OCI-LY3 (cell line): ENCODE measurements at regions not wholly inside any gene's neighbourhood (a gene's known extent, or its start where the extent isn't known, plus 50 kb on each side); places are given as distances from the start of the nearest gene placed in this dataset.

Source experiments
- H2AFZ ChIP-seq: fragments of 200-600, 300-600 bp; shearing (Covaris generic); 2 replicates; pipeline ENCODE4 v1.6.0; 2014; ENCODE audit warnings: antibody characterized with exemption, low read depth, low read length
- H3K27ac ChIP-seq: fragments of 200-600, 300-600 bp; sonication (generic); 2 replicates; pipeline ENCODE4 v1.5.1; 2014; ENCODE audit warnings: mild to moderate bottlenecking, low read length, moderate library complexity, mixed read lengths
- H3K27me3 ChIP-seq: fragments of 200-600, 300-600 bp; sonication (generic); 2 replicates; pipeline ENCODE4 v1.6.1; 2014; ENCODE audit warnings: low read depth, low read length, mixed read lengths
- H3K36me3 ChIP-seq: fragments of 200-600, 300-600 bp; sonication (generic); replicated peaks from 2 replicates; pipeline ENCODE3; 2014; ENCODE audit warnings: low read depth, low read length, mixed read lengths
- H3K4me1 ChIP-seq: fragments of 300-600, 200-600 bp; sonication (generic); 2 replicates; pipeline ENCODE4 v1.6.1; 2014; ENCODE audit warnings: low read length, mixed read lengths
- H3K4me2 ChIP-seq: fragments of 200-600, 300-600 bp; sonication (generic); 2 replicates; pipeline ENCODE4 v1.6.1; 2014; ENCODE audit warnings: low read length, mixed read lengths
- H3K4me3 ChIP-seq: fragments of 300-600, 200-600 bp; sonication (generic); 2 replicates; pipeline ENCODE4 v1.5.1; 2014; ENCODE audit warnings: antibody characterized with exemption, mild to moderate bottlenecking, low read length, moderate library complexity
- H3K79me2 ChIP-seq: fragments of 300-600, 200-600 bp; shearing (Covaris generic); 2 replicates; pipeline ENCODE4 v1.6.1; 2014; ENCODE audit warnings: mild to moderate bottlenecking, low read length, mixed read lengths
- H3K9ac ChIP-seq: fragments of 300-600, 200-600 bp; shearing (Covaris generic); 2 replicates; pipeline ENCODE4 v1.6.0; 2014; ENCODE audit warnings: mild to moderate bottlenecking, low read length, moderate library complexity
- H3K9me3 ChIP-seq: fragments of 200-600, 300-600 bp; shearing (Covaris generic); 2 replicates; pipeline ENCODE4 v1.6.1; 2014; ENCODE audit warnings: low read length, mixed read lengths; ENCODE audit not compliant: insufficient read depth
- H4K20me1 ChIP-seq: fragments of 200-600, 300-600 bp; sonication (generic); 2 replicates; pipeline ENCODE4 v1.6.1; 2016; ENCODE audit warnings: low read length, mixed read lengths; ENCODE audit not compliant: insufficient read depth
- EZH2phosphoT487 ChIP-seq: fragments of 200-600 bp; shearing (Covaris generic); IDR thresholded peaks from 2 replicates; pipeline ENCODE4 v1.6.1; 2018; ENCODE audit warnings: antibody characterized with exemption, mixed run types, low read depth
- TF ChIP-seq, protein P1 (sequence below): fragments of 200-600, 300-600 bp; sonication (generic); IDR thresholded peaks from 2 replicates; pipeline ENCODE4 v1.5.1; 2014; ENCODE audit warnings: antibody characterized with exemption, low read length, low read depth

DNA sequence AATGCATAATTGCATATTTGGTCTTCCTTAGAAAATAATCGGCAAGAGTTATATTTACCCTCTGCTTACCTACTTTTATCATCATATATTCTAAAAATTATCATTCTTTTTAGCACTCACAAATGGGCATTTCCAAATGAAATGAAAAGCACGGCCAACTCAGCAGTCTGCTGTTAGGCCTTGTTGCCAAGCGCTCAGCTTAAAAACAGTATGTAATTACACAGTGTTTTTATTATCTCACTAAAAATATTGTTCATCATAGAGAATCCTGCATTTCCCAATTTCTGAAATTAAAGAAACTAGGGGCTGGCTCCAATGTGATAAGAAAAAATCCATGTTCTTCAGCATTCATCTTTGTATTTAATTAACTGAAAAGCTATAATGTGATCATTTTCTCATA is 391.7 kb upstream of the ADARB2 start:
- no peaks in the 10 kb centered on the region for H3K4me1 ChIP-seq

DNA sequence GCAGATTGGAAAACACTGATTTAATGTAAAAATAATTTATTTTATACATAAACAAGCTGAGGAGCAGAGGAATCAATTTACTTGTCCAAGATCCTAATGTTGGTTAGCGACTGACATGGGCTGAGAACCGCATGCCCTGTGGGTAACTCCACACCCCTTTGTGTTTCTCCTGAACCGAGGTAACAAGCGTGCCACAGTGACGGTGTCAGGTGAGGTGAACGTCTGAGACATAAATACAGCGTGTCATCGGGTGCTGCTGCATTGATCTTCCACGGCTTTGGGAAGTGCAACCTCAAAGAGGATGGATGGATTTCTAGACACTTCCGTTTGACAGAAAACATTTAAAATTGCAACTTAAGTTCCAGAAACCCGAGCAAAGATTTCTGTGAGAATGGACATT is 386.8 kb upstream of the ADARB2 start:
- H3K4me2 ChIP-seq: no peak overlapping the region
- H3K79me2 ChIP-seq: no peaks in the 10 kb centered on the region
- no peaks in the 10 kb centered on the region for H4K20me1 ChIP-seq
- TF ChIP-seq, protein P1, sequence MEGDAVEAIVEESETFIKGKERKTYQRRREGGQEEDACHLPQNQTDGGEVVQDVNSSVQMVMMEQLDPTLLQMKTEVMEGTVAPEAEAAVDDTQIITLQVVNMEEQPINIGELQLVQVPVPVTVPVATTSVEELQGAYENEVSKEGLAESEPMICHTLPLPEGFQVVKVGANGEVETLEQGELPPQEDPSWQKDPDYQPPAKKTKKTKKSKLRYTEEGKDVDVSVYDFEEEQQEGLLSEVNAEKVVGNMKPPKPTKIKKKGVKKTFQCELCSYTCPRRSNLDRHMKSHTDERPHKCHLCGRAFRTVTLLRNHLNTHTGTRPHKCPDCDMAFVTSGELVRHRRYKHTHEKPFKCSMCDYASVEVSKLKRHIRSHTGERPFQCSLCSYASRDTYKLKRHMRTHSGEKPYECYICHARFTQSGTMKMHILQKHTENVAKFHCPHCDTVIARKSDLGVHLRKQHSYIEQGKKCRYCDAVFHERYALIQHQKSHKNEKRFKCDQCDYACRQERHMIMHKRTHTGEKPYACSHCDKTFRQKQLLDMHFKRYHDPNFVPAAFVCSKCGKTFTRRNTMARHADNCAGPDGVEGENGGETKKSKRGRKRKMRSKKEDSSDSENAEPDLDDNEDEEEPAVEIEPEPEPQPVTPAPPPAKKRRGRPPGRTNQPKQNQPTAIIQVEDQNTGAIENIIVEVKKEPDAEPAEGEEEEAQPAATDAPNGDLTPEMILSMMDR: no peak
- no peak for TF ChIP-seq EZH2phosphoT487
- no peaks in the 10 kb centered on the region for H3K36me3 ChIP-seq
- H3K4me3 ChIP-seq: no peak overlapping the region
- H3K9ac ChIP-seq: no peak overlapping the region
- no peaks in the 10 kb centered on the region for H3K4me1 ChIP-seq
- no peaks in the 10 kb centered on the region for H3K27me3 ChIP-seq
- no peaks in the 10 kb centered on the region for H3K9me3 ChIP-seq
- H3K27ac ChIP-seq: no peak overlapping the region
- no peak overlapping the region for H2AFZ ChIP-seq

More for the DNA sequence above, 391.7 kb upstream of the ADARB2 start:
- no peak overlapping the region for H3K27ac ChIP-seq
- H3K27me3 ChIP-seq: no peaks in the 10 kb centered on the region
- H3K9ac ChIP-seq: no peak overlapping the region
- H2AFZ ChIP-seq: no peak overlapping the region
- H3K9me3 ChIP-seq: no peaks in the 10 kb centered on the region
- no peak overlapping the region for H3K4me3 ChIP-seq
- H3K36me3 ChIP-seq: no peaks in the 10 kb centered on the region
- no peak for TF ChIP-seq EZH2phosphoT487
- TF ChIP-seq, protein P1: no peak
- no peaks in the 10 kb centered on the region for H4K20me1 ChIP-seq
- no peaks in the 10 kb centered on the region for H3K79me2 ChIP-seq
- no peak overlapping the region for H3K4me2 ChIP-seq

DNA sequence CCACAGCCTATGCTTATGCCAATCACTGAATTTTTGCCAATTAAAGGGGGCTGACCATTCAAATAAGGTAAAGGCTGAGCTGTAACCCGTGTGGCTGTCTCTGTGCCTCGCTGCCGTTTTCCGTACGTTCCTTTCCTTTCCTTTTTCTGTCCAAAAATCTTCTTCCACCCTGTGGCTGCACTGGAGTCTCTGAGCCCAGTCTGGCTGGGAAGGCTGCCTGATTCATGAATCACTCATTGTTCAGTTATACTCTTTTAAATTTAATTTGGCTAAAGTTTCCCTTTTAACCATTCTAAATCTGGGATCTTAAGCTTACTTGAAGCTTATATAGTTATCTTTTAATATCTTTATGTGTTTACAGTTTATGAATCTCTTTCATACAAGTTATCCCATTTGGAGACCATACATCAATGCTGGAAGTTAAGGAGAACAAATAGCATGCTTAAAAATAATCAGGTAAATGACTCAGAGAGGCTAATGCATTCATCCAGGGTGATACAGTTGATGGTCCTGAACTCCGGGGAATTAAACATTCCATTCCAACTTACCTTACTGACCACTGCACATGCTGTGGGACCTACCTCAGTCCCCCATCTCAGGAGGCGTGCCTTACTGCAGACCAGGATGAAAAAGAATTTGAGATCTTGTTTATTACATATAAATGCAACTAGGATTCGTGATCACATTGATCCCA is 385.3 kb upstream of the ADARB2 start:
- H3K4me3 ChIP-seq: no peak overlapping the region
- TF ChIP-seq, protein P1: no peak
- TF ChIP-seq EZH2phosphoT487: no peak
- no peaks in the 10 kb centered on the region for H4K20me1 ChIP-seq
- no peaks in the 10 kb centered on the region for H3K79me2 ChIP-seq
- no peak overlapping the region for H3K9ac ChIP-seq
- H3K4me1 ChIP-seq: no peaks in the 10 kb centered on the region
- no peaks in the 10 kb centered on the region for H3K36me3 ChIP-seq
- no peak overlapping the region for H3K4me2 ChIP-seq
- no peak overlapping the region for H3K27ac ChIP-seq
- no peaks in the 10 kb centered on the region for H3K27me3 ChIP-seq
- no peaks in the 10 kb centered on the region for H3K9me3 ChIP-seq
- H2AFZ ChIP-seq: no peak overlapping the region

DNA sequence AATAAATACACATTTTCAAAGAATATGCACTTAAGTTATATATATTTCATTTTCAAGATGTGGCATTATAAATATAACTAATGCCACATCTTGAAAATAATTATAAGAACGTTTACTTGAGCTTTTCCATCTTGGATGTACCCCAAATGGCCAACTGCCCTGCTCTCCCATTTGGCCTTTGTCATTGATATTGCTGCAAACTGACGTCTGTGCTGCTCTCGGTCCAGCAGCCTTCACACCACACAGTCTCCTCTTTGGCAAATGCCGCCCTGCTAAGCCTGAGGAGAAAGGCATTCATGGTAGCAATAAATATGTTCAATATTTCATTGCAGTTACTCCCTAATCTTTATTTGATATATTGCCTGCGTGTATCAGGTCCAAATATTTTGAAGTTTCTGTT is 384.6 kb upstream of the ADARB2 start:
- Histone ChIP-seq H4K20me1 (no peaks in the 10 kb centered on the region), H3K9me3 (no peaks in the 10 kb centered on the region), H3K27me3 (no peaks in the 10 kb centered on the region), H3K36me3 (no peaks in the 10 kb centered on the region), H3K9ac (no peak overlapping the region), H3K4me3 (no peak overlapping the region), H2AFZ (no peak overlapping the region), H3K4me2 (no peak overlapping the region), H3K4me1 (no peaks in the 10 kb centered on the region), H3K27ac (no peak overlapping the region), H3K79me2 (no peaks in the 10 kb centered on the region)
- no peak for TF ChIP-seq EZH2phosphoT487
- TF ChIP-seq, protein P1: no peak
